Tibial artery (tissue), 4 donors: ENCODE measurements at regions not wholly inside any gene's neighbourhood (a gene's known extent, or its start where the extent isn't known, plus 50 kb on each side); places are given as distances from the start of the nearest gene placed in this dataset.

Experiments
- DNase-seq, 2 donors: peaks; one replicate each; pipeline ENCODE4 v3.0.0-alpha.2; 2019
- H3K27ac ChIP-seq, 2 donors: fragments of 200-600 bp; sonication (generic) in 1 of 2; 1 replicate in 1 of 2; 2 replicates in 1 of 2; pipeline ENCODE4 v1.5.1; 2018 to 2019; ENCODE audit warnings: mild to moderate bottlenecking in 1 of 2
- H3K27me3 ChIP-seq, 2 donors: fragments of 200-600 bp; sonication (generic) in 1 of 2; one replicate each; pipeline versions ENCODE4 v1.5.1 to v1.6.0; 2016 to 2019
- H3K36me3 ChIP-seq, 3 donors: fragments of 200-600 bp; sonication (generic) in 2 of 3; one replicate each; pipeline ENCODE4 v1.5.1; 2016 to 2019; ENCODE audit warnings: mild to moderate bottlenecking in 2 of 3
- H3K4me1 ChIP-seq, 4 donors: fragments of 200-600 bp; sonication (generic) in 2 of 4; 1 replicate in 3 of 4; 2 replicates in 1 of 4; pipeline ENCODE4 v1.5.1; 2016 to 2019
- H3K4me3 ChIP-seq, 2 donors: fragments of 200-600 bp; sonication (generic) in 1 of 2; 1 replicate in 1 of 2; 2 replicates in 1 of 2; pipeline ENCODE4 v1.5.1; 2018 to 2019; ENCODE audit warnings: mild to moderate bottlenecking in 2 of 2
- H3K9me3 ChIP-seq, 3 donors: fragments of 200-600 bp; sonication (generic) in 1 of 3; one replicate each; pipeline ENCODE4 v1.5.1; 2016 to 2019
- CTCF ChIP-seq, 2 experiments: fragments of 200-600 bp in 1 of 2; fragments of 450-650 bp in 1 of 2; IDR thresholded peaks; one replicate each; pipeline ENCODE4 v1.5.1; 2017 to 2019; ENCODE audit warnings: antibody characterized with exemption in 2 of 2, mild to moderate bottlenecking in 1 of 2, moderate library complexity in 1 of 2
- intact Hi-C: fragments of 100-400 bp; cut with DNase I; formaldehyde crosslinking; loops from one replicate; pipeline ENCODE4 v1.15.0; 2023; ENCODE audit warnings: low total_unique reads

DNA sequence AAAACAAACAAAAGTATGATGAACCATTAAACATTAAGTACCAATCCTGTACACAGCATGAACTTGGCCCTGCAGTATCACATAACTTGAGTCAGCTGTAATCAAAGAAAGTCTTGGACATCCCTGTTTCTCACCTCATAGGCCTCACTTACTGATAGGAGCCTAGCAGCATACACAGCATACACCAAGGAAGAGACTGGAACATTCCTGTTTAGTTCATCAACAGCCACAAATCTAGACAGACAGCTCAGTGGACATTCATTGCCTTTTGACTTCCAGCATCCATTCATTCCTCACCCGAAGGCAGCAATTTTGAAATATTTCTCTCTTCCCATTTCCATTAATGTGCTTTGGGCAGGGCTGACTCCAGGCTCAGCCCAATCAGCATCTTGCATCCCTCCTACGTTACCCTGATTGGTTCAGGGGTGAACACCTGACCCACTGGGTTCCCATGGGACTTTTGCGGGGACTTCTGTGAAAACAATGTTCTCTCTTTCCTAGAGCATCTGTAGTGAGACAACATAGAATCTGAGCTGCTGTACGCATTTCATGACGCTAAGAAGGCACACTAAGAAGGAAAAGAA is 336.7 kb upstream of the ZFHX3 start:
- intact Hi-C loops = no loop called here
- H3K9me3 ChIP-seq = no peaks in the 10 kb centered on the region
- no peak overlapping the region for H3K4me3 ChIP-seq
- no peak overlapping the region for H3K27ac ChIP-seq
- H3K27me3 ChIP-seq = no peaks in the 10 kb centered on the region
- H3K36me3 ChIP-seq = no peaks in the 10 kb centered on the region
- H3K4me1 ChIP-seq = peaks cover 0 to 15% (median 0%) of the 10 kb centered on the region in 4 donors
- DNase-seq = no peak
- TF ChIP-seq CTCF (IDR thresholded peaks at IDR 0.05) = no peak

DNA sequence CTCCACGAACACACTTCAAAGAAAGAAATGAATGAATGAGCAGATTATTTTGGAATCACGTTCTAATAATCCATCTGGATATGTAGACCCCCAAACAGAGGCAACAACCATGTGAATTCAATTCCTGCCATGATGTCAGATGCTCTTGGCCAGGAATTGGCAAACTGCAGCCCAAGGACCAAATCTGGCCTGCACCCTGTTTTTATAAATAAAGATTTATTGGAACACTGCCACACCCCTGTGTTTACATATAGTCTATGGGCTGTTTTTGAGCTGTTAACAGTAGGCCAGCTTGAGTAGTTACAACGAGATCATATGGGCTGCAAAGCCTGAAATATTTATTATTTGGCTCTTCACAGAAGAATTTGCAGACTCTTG is 336.0 kb upstream of the ZFHX3 start:
- DNase-seq = no peak

GRCh38 chr16:73383195-73383987 is 335.5 kb upstream of the ZFHX3 start:
- peaks cover 0 to 15% (median 0%) of the 10 kb centered on the region in 4 donors for H3K4me1 ChIP-seq
- no peak overlapping the region for H3K4me3 ChIP-seq
- H3K27ac ChIP-seq = no peak overlapping the region
- intact Hi-C loops = no loop called here
- no peak for TF ChIP-seq CTCF (IDR thresholded peaks at IDR 0.05)
- no peaks in the 10 kb centered on the region for H3K27me3 ChIP-seq
- no peak for DNase-seq
- H3K36me3 ChIP-seq = no peaks in the 10 kb centered on the region
- H3K9me3 ChIP-seq = no peaks in the 10 kb centered on the region

More for the DNA sequence above, 336.0 kb upstream of the ZFHX3 start:
- Histone ChIP-seq H3K9me3 (no peaks in the 10 kb centered on the region), H3K36me3 (no peaks in the 10 kb centered on the region), H3K4me1 (peaks cover 0 to 15% (median 0%) of the 10 kb centered on the region in 4 donors), H3K4me3 (no peak overlapping the region), H3K27me3 (no peaks in the 10 kb centered on the region), H3K27ac (no peak overlapping the region)
- intact Hi-C loops = no loop called here
- no peak for TF ChIP-seq CTCF (IDR thresholded peaks at IDR 0.05)

GRCh38 chr16:73378471-73378870 is 330.5 kb upstream of the ZFHX3 start:
- no peak overlapping the region for H3K4me3 ChIP-seq
- DNase-seq = no peak
- H3K27me3 ChIP-seq = no peaks in the 10 kb centered on the region
- no peaks in the 10 kb centered on the region for H3K9me3 ChIP-seq
- H3K4me1 ChIP-seq = no peaks in the 10 kb centered on the region
- no peaks in the 10 kb centered on the region for H3K36me3 ChIP-seq
- no peak overlapping the region for H3K27ac ChIP-seq
- no peak for TF ChIP-seq CTCF (IDR thresholded peaks at IDR 0.05)
- intact Hi-C loops = no loop called here

- Histone ChIP-seq H3K9me3 (no peaks in the 10 kb centered on the region), H3K27me3 (no peaks in the 10 kb centered on the region), H3K4me3 (no peak overlapping the region), H3K36me3 (no peaks in the 10 kb centered on the region), H3K4me1 (no peaks in the 10 kb centered on the region), H3K27ac (no peak overlapping the region)
- no peak for DNase-seq
- TF ChIP-seq CTCF (IDR thresholded peaks at IDR 0.05) = no peak
- intact Hi-C loops = no loop called here
Observed at GRCh38 chr16:73371584-73372319, 323.8 kb upstream of the ZFHX3 start.
